ENCODE measurements at regions not wholly inside any gene's neighbourhood (a gene's known extent, or its start where the extent isn't known, plus 50 kb on each side); places are given as distances from the start of the nearest gene placed in this dataset.

DNA sequence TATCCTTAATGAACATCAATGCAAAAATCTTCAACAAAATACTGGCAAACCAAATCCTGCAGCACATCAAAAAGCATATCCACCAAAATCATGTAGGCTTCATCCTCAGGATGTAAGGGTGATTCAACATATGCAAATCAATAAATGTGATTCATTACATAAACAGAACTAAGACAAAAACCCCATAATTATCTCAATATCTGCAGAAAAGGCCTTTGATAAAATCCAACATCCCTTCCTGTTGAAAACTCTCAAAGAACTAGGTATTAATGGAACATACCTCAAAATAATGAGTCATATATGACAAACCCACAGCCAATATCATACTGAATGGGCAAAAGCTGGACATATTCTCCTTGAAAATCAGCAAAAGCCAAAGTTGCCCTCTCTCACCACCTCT is 54.6 kb upstream of the DEPDC1 start:
- no peaks in the 10 kb centered on the region for H3K4me1 ChIP-seq (ENCODE audit: control insufficient read depth, insufficient read depth, low read length)
- no peak overlapping the region for H3K27ac ChIP-seq (ENCODE audit: low read depth, low read length)
- no peak overlapping the region for H3K4me3 ChIP-seq (ENCODE audit: low read depth, low read length)
- H3K9ac ChIP-seq (ENCODE audit: low read depth, low read length) = no peak overlapping the region
- 0 out of 2 replicates have a peak, but pooled peaks cover 6% of the 10 kb centered on the region for H3K9me3 ChIP-seq (ENCODE audit: control insufficient read depth, insufficient read depth, low read length)
- no peaks in the 10 kb centered on the region for H3K27me3 ChIP-seq (ENCODE audit: control insufficient read depth, insufficient read depth, low read length)
- H3K36me3 ChIP-seq (ENCODE audit: control insufficient read depth, insufficient read depth, low read length) = no peaks in the 10 kb centered on the region

DNA sequence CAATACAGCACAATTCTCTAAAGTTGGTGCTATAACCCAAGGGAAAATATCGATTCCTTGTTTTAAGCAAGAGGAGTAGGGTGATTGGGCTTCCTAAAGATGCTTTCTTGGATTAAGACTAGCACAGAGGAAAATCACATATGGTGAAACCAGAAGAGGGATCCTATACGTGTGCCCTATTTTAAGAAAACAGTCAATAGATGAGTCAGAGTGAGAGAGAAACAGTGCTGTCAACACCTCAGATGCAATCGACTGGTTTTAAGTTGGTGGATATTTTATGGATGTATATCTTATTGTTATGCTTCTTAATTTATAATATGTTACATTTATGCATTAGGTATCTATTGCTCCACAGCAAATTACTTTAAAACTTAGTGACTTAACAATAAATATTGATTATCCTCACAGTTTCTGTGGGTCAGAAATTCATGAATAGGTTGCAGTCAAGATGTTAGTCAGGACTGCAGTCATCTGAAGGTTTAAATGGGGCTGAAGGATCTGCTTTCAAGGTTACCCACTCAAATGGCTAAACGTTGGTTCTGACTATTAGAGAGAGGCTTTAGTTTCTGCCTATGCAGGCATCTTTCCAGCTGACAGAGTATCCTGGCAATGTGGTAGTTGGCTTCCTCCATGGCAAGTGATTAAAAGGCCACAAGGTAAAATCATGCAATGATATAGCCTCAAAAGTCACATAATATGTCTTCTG is 61.6 kb upstream of the DEPDC1 start:
- 0 out of 2 replicates have a peak, but pooled peaks cover 6% of the 10 kb centered on the region for H3K9me3 ChIP-seq (ENCODE audit: control insufficient read depth, insufficient read depth, low read length)
- no peak overlapping the region for H3K4me3 ChIP-seq (ENCODE audit: low read depth, low read length)
- H3K4me1 ChIP-seq (ENCODE audit: control insufficient read depth, insufficient read depth, low read length) = no peaks in the 10 kb centered on the region
- no peaks in the 10 kb centered on the region for H3K27me3 ChIP-seq (ENCODE audit: control insufficient read depth, insufficient read depth, low read length)
- H3K9ac ChIP-seq (ENCODE audit: low read depth, low read length) = no peak overlapping the region
- no peak overlapping the region for H3K27ac ChIP-seq (ENCODE audit: low read depth, low read length)
- H3K36me3 ChIP-seq (ENCODE audit: control insufficient read depth, insufficient read depth, low read length) = no peaks in the 10 kb centered on the region

DNA sequence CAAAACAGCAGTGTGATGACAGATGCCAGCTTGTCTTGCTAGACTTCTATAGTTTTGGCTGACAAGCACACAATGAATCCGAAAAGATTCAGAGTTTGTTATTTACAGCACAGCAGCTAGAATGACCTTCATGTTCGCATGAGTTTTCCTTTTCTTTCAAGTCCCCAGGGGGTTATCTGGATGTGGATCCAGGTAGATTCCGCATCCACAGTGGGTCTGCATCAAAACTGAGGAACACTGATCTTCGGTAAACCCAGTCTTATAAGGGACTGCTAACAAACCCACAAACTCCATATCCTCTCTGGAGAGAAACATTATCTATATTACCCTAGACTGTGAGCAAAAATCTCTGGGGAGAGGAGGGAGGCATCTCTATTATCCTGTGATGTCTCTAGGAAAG is 69.0 kb upstream of the DEPDC1 start:
- Histone ChIP-seq H3K9ac (ENCODE audit: low read depth, low read length) (no peak overlapping the region), H3K4me3 (ENCODE audit: low read depth, low read length) (no peak overlapping the region), H3K27me3 (ENCODE audit: control insufficient read depth, insufficient read depth, low read length) (no peaks in the 10 kb centered on the region), H3K9me3 (ENCODE audit: control insufficient read depth, insufficient read depth, low read length) (no peaks in the 10 kb centered on the region), H3K36me3 (ENCODE audit: control insufficient read depth, insufficient read depth, low read length) (no peaks in the 10 kb centered on the region), H3K4me1 (ENCODE audit: control insufficient read depth, insufficient read depth, low read length) (peaks cover 13% of the 10 kb centered on the region), H3K27ac (ENCODE audit: low read depth, low read length) (peak overlapping the region; percentile 24)

DNA sequence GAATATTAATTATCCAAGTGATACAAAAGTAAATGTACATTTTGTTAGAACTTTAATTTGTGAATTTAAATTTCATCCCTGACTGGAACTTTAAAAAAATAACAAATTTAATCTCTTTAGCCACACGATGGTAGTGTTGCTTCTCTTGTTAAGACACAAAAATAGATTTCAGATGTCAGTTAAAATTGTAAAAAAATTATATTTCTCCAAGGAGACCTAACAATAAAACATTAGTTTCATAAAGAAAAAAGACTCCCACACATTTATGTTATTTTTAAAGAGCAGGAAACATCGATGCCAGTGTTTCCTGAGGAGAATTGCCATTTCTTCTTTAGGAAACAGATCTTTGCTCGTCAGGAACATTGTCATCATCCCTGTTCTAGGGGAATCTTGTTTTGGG is 74.0 kb upstream of the DEPDC1 start:
- no peak overlapping the region for H3K4me3 ChIP-seq (ENCODE audit: low read depth, low read length)
- H3K9me3 ChIP-seq (ENCODE audit: control insufficient read depth, insufficient read depth, low read length) = no peaks in the 10 kb centered on the region
- no peak overlapping the region for H3K9ac ChIP-seq (ENCODE audit: low read depth, low read length)
- H3K36me3 ChIP-seq (ENCODE audit: control insufficient read depth, insufficient read depth, low read length) = no peaks in the 10 kb centered on the region
- peaks cover 7% of the 10 kb centered on the region for H3K4me1 ChIP-seq (ENCODE audit: control insufficient read depth, insufficient read depth, low read length)
- no peaks in the 10 kb centered on the region for H3K27me3 ChIP-seq (ENCODE audit: control insufficient read depth, insufficient read depth, low read length)
- H3K27ac ChIP-seq (ENCODE audit: low read depth, low read length) = no peak overlapping the region

DNA sequence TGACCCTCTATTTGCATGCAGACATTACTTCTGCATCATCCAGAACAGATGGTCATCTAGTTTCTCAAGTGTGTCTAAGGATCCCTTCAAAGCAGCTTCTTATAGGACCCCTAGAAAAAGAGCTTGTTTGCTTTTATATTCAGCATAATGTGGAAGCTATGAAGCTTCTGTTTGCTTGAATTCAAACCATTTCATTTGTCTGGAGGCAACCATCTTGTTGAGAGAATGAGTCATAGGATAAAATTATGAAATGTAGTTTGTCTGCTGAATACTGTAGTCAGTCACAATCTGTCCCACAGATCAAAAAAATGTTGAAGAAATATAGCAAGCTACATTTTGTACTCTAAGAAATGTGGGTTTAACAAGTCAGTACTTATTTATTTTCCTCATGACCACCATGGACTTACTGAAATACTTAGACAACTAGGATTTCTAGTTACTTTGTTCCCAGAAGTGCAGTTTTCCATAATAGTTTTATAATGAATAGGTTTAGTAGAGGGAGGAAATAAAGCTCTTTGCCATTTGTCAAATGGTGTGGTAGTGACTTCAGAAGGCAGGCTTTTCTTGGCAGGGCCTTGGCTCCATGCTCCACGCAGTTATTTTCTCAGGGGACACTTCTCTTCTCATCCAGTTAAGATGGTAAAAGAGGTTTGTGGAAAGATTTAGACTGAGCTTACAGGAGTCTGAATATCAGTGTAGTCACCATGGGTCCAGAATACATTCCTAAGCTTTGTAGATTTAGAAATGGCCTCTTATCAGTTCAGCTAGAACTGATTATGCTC is 74.8 kb upstream of the DEPDC1 start:
- no peaks in the 10 kb centered on the region for H3K36me3 ChIP-seq (ENCODE audit: control insufficient read depth, insufficient read depth, low read length)
- no peaks in the 10 kb centered on the region; the same call in 1 of the 2 replicates for H3K4me1 ChIP-seq (ENCODE audit: control insufficient read depth, insufficient read depth, low read length)
- H3K27me3 ChIP-seq (ENCODE audit: control insufficient read depth, insufficient read depth, low read length) = no peaks in the 10 kb centered on the region
- no peaks in the 10 kb centered on the region for H3K9me3 ChIP-seq (ENCODE audit: control insufficient read depth, insufficient read depth, low read length)
- no peak overlapping the region for H3K27ac ChIP-seq (ENCODE audit: low read depth, low read length)
- no peak overlapping the region for H3K4me3 ChIP-seq (ENCODE audit: low read depth, low read length)
- no peak overlapping the region for H3K9ac ChIP-seq (ENCODE audit: low read depth, low read length)

DNA sequence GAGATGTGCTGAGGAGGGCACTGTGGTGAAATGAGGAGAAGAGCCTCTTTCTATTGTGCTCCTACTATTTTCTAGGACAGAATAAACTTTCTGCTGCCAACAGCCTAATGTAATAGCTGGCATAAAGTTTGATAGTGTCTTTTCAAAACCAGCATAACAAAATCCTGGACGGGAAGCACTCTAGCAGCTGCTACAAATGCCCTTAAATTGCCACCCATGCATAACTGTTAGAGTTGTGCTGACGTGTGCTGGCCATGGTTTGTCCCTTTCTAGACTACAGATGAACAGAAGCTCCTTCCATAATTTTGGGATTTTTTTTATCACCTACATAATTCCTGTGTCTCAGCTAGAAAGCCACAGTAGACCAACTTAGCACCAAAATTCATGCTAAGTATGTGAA is 88.5 kb upstream of the DEPDC1 start:
- Histone ChIP-seq H3K9me3 (ENCODE audit: control insufficient read depth, insufficient read depth, low read length) (no peaks in the 10 kb centered on the region), H3K27me3 (ENCODE audit: control insufficient read depth, insufficient read depth, low read length) (no peaks in the 10 kb centered on the region), H3K4me3 (ENCODE audit: low read depth, low read length) (no peak overlapping the region), H3K36me3 (ENCODE audit: control insufficient read depth, insufficient read depth, low read length) (no peaks in the 10 kb centered on the region), H3K27ac (ENCODE audit: low read depth, low read length) (no peak overlapping the region), H3K9ac (ENCODE audit: low read depth, low read length) (no peak overlapping the region), H3K4me1 (ENCODE audit: control insufficient read depth, insufficient read depth, low read length) (no peaks in the 10 kb centered on the region)

DNA sequence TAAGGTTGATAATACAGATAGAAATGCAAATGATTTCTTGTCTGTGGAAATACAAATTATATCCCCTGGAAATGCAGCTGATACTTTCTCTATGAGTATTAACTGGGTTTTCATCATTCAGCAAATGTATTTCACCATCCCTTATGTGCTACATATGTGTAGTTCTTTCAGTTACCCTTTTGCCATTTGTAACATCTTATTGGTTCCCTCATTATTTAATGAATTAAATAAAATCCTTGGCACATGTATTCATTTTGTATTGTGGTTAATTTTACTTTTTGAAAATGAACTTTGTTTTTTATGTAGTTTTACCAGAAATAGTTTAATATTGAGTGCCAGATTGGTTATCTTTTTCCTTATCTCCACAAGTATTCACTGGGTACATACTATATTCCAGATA is 89.9 kb upstream of the DEPDC1 start:
- Histone ChIP-seq H3K27me3 (ENCODE audit: control insufficient read depth, insufficient read depth, low read length) (no peaks in the 10 kb centered on the region), H3K36me3 (ENCODE audit: control insufficient read depth, insufficient read depth, low read length) (no peaks in the 10 kb centered on the region), H3K4me1 (ENCODE audit: control insufficient read depth, insufficient read depth, low read length) (no peaks in the 10 kb centered on the region), H3K9ac (ENCODE audit: low read depth, low read length) (no peak overlapping the region), H3K27ac (ENCODE audit: low read depth, low read length) (no peak overlapping the region), H3K4me3 (ENCODE audit: low read depth, low read length) (no peak overlapping the region), H3K9me3 (ENCODE audit: control insufficient read depth, insufficient read depth, low read length) (no peaks in the 10 kb centered on the region)

DNA sequence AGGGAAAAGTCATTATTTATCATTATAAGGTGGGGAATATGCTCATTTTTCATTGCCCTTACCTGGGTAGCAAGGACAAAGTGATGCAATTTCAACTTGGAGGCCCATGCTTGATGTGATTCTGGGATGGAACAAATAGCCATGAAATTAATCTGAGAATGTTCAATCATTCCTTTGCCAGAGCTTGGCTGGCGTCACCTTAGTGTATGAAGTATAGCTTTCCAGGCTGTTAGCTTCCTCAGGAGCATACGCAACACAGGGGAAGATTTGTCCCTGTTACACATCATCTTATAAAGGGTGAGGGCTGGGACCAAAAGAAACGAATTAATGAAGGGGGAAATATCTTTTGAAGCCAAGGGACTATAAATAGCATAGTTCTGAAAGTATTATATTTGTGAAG is 91.4 kb upstream of the DEPDC1 start:
- Histone ChIP-seq H3K36me3 (ENCODE audit: control insufficient read depth, insufficient read depth, low read length) (no peaks in the 10 kb centered on the region), H3K27me3 (ENCODE audit: control insufficient read depth, insufficient read depth, low read length) (no peaks in the 10 kb centered on the region), H3K27ac (ENCODE audit: low read depth, low read length) (no peak overlapping the region), H3K9me3 (ENCODE audit: control insufficient read depth, insufficient read depth, low read length) (no peaks in the 10 kb centered on the region), H3K4me1 (ENCODE audit: control insufficient read depth, insufficient read depth, low read length) (no peaks in the 10 kb centered on the region), H3K9ac (ENCODE audit: low read depth, low read length) (no peak overlapping the region), H3K4me3 (ENCODE audit: low read depth, low read length) (no peak overlapping the region)

DNA sequence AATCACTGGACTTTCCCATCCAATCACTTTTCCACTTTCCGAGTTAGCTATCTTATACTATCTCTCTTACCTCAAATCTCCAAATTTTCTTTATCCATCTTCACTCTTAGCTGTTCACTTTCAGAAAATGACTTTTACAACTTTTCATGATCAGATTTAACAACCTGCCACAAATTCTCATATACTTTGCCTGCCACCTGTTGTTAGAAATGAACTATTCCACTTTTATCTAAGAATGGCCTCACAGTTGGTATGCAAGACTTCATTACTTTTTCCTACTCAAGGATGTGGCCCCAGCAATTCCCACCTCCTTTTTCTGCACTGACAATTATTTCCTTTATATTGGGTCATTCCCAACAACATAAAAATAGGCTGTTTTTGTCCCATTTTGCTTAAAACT is 93.6 kb upstream of the DEPDC1 start:
- Histone ChIP-seq H3K27me3 (ENCODE audit: control insufficient read depth, insufficient read depth, low read length) (no peaks in the 10 kb centered on the region), H3K9ac (ENCODE audit: low read depth, low read length) (no peak overlapping the region), H3K36me3 (ENCODE audit: control insufficient read depth, insufficient read depth, low read length) (no peaks in the 10 kb centered on the region), H3K4me1 (ENCODE audit: control insufficient read depth, insufficient read depth, low read length) (no peaks in the 10 kb centered on the region), H3K27ac (ENCODE audit: low read depth, low read length) (no peak overlapping the region), H3K9me3 (ENCODE audit: control insufficient read depth, insufficient read depth, low read length) (no peaks in the 10 kb centered on the region), H3K4me3 (ENCODE audit: low read depth, low read length) (no peak overlapping the region)

DNA sequence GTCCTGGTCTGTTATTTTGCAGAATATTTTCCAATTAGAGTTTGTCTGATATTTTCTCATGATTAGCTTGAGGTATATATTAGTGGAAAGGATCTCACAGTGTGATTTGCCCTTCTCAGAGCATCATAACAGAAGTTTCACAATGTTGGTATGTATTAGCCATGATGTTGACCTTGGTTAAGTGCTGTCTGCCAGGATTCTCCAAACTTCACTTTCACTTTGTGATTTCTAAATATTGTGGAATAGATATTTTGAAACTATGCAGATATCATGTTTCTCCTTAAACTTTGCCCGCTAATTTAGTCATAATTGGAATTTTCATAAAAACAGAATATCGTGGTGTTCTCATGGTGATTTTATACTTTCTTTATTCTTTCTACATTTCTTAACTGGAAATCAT is 98.0 kb upstream of the DEPDC1 start:
- Histone ChIP-seq H3K9me3 (ENCODE audit: control insufficient read depth, insufficient read depth, low read length) (no peaks in the 10 kb centered on the region), H3K4me1 (ENCODE audit: control insufficient read depth, insufficient read depth, low read length) (no peaks in the 10 kb centered on the region), H3K27ac (ENCODE audit: low read depth, low read length) (no peak overlapping the region), H3K36me3 (ENCODE audit: control insufficient read depth, insufficient read depth, low read length) (no peaks in the 10 kb centered on the region), H3K27me3 (ENCODE audit: control insufficient read depth, insufficient read depth, low read length) (no peaks in the 10 kb centered on the region), H3K9ac (ENCODE audit: low read depth, low read length) (no peak overlapping the region), H3K4me3 (ENCODE audit: low read depth, low read length) (no peak overlapping the region)

DNA sequence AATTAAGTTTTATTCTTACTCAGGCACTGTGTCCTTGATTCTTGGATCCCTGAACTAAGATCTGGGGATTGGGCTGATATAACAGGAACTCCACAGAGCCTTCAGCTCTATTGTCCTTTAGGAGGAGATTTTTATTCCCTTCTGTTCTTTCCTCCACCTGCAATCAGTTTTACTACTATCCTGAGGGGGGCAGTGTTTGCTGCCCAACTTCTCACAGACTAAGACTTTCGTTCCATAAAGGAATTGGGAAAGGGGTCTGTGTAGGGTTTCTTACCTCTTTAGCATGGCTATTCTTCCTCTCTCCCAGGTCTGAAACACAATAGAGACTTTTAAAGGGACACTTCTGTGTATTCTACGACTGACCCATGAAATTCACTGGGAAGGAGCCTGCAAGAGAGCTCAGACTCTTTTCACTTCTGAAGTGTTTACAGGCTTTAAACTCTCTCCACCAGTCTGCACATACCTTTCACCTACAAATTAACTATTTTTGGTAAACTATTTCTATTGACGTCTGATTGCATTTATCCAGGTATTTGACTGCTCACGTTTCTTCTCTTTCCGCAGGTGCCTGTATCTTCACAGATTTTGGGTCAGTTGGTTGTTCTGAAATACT is 103.3 kb upstream of the DEPDC1 start:
- no peak overlapping the region for H3K4me3 ChIP-seq (ENCODE audit: low read depth, low read length)
- H3K36me3 ChIP-seq (ENCODE audit: control insufficient read depth, insufficient read depth, low read length) = no peaks in the 10 kb centered on the region
- no peaks in the 10 kb centered on the region for H3K27me3 ChIP-seq (ENCODE audit: control insufficient read depth, insufficient read depth, low read length)
- peaks cover 9% of the 10 kb centered on the region for H3K4me1 ChIP-seq (ENCODE audit: control insufficient read depth, insufficient read depth, low read length)
- H3K9ac ChIP-seq (ENCODE audit: low read depth, low read length) = no peak overlapping the region
- no peak overlapping the region for H3K27ac ChIP-seq (ENCODE audit: low read depth, low read length)
- H3K9me3 ChIP-seq (ENCODE audit: control insufficient read depth, insufficient read depth, low read length) = no peaks in the 10 kb centered on the region

Data from HUES48 (cell line).